Calu3 (cell line): ENCODE measurements at regions not wholly inside any gene's neighbourhood (a gene's known extent, or its start where the extent isn't known, plus 50 kb on each side); places are given as distances from the start of the nearest gene placed in this dataset.
"Not testable (repeated sequence)": the region's sequence is repeated elsewhere in the genome, so short reads cannot be mapped to it uniquely, and the experiment has no call there.

Source experiments
- BruUV-seq: library from RNA; stranded (reverse); fragments of 400-500 nt; replicated peaks from 2 replicates; lab custom pipeline; 2021; lab: Mats Ljungman, UMichigan
- CTCF ChIA-PET: fragments of 300-600 bp; sonication (Branson Sonifier 250); formaldehyde crosslinking; loops from one replicate; lab custom pipeline; 2022; ENCODE audit warnings: antibody characterized with exemption; lab: Charles Lee
- DNase-seq: peaks from one replicate; pipeline ENCODE4 v3.0.0; 2022
- H3K27ac Mint-ChIP-seq: one replicate; pipeline ENCODE4 v1.8.0; 2022; ENCODE audit warnings: mixed read lengths; ENCODE audit not compliant: unreplicated experiment
- H3K27me3 Mint-ChIP-seq: one replicate; pipeline ENCODE4 v1.8.0; 2022; ENCODE audit warnings: mixed read lengths; ENCODE audit not compliant: unreplicated experiment
- H3K36me3 Mint-ChIP-seq: one replicate; pipeline ENCODE4 v1.8.0; 2022; ENCODE audit warnings: mild to moderate bottlenecking, moderate library complexity, mixed read lengths; ENCODE audit not compliant: insufficient read depth, unreplicated experiment
- H3K4me1 Mint-ChIP-seq: one replicate; pipeline ENCODE4 v1.8.0; 2022; ENCODE audit warnings: mild to moderate bottlenecking, low read depth, mixed read lengths; ENCODE audit not compliant: unreplicated experiment
- H3K4me3 Mint-ChIP-seq: one replicate; pipeline ENCODE4 v1.8.0; 2022; ENCODE audit warnings: mild to moderate bottlenecking, low read depth, moderate library complexity, mixed read lengths; ENCODE audit not compliant: unreplicated experiment
- H3K9me3 Mint-ChIP-seq: one replicate; pipeline ENCODE4 v1.8.0; 2022; ENCODE audit warnings: low read depth, mixed read lengths; ENCODE audit not compliant: unreplicated experiment
- intact Hi-C: fragments of 100-400 bp; cut with micrococcal nuclease; formaldehyde crosslinking; loops from one replicate; pipeline ENCODE4 v1.10.0; 2022; ENCODE audit not compliant: unreplicated experiment
- TF ChIP-seq, protein P1 (sequence below): fragments of 200-600 bp; IDR thresholded peaks from one replicate; pipeline ENCODE4 v1.8.0; 2022; ENCODE audit warnings: antibody characterized with exemption; ENCODE audit not compliant: unreplicated experiment

- intact Hi-C loops: loop anchor here (10.0 kb wide), 1 partner anchor 178 kb away; no protein-coding TSS in a partner anchor
- DNase-seq: no peak
Observed at GRCh38 chr16:86886651-86887050, 308.3 kb downstream of the FOXL1 start.

GRCh38 chr16:86887416-86887815 is 309.1 kb downstream of the FOXL1 start:
- Mint-ChIP-seq H3K36me3 (no peaks in the 10 kb centered on the region), H3K4me3 (no peak overlapping the region), H3K9me3 (peaks cover 5% of the 10 kb centered on the region), H3K27me3 (peaks cover 100% of the 10 kb centered on the region), H3K27ac (no peak overlapping the region), H3K4me1 (no peaks in the 10 kb centered on the region)
- DNase-seq: no peak
- no TSS peak for BruUV-seq
- CTCF ChIA-PET: no interaction called here
- TF ChIP-seq, protein P1, sequence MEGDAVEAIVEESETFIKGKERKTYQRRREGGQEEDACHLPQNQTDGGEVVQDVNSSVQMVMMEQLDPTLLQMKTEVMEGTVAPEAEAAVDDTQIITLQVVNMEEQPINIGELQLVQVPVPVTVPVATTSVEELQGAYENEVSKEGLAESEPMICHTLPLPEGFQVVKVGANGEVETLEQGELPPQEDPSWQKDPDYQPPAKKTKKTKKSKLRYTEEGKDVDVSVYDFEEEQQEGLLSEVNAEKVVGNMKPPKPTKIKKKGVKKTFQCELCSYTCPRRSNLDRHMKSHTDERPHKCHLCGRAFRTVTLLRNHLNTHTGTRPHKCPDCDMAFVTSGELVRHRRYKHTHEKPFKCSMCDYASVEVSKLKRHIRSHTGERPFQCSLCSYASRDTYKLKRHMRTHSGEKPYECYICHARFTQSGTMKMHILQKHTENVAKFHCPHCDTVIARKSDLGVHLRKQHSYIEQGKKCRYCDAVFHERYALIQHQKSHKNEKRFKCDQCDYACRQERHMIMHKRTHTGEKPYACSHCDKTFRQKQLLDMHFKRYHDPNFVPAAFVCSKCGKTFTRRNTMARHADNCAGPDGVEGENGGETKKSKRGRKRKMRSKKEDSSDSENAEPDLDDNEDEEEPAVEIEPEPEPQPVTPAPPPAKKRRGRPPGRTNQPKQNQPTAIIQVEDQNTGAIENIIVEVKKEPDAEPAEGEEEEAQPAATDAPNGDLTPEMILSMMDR: no peak
- intact Hi-C loops: loop anchor here (10.0 kb wide), 1 partner anchor 177 kb away; no protein-coding TSS in a partner anchor

More at GRCh38 chr16:86886651-86887050, 308.3 kb downstream of the FOXL1 start:
- Mint-ChIP-seq H3K4me1 (no peaks in the 10 kb centered on the region), H3K27me3 (peaks cover 100% of the 10 kb centered on the region), H3K9me3 (peaks cover 5% of the 10 kb centered on the region), H3K36me3 (no peaks in the 10 kb centered on the region), H3K27ac (no peak overlapping the region), H3K4me3 (no peak overlapping the region)
- no TSS peak for BruUV-seq
- CTCF ChIA-PET: no interaction called here
- TF ChIP-seq, protein P1: no peak

GRCh38 chr16:86888231-86889053 is 310.1 kb downstream of the FOXL1 start:
- TF ChIP-seq, protein P1: no peak
- Mint-ChIP-seq H3K9me3 (peaks cover 5% of the 10 kb centered on the region), H3K4me3 (no peak overlapping the region), H3K27ac (no peak overlapping the region), H3K36me3 (no peaks in the 10 kb centered on the region), H3K27me3 (peaks cover 100% of the 10 kb centered on the region), H3K4me1 (no peaks in the 10 kb centered on the region)
- BruUV-seq: no TSS peak
- no peak for DNase-seq
- CTCF ChIA-PET: no interaction called here
- intact Hi-C loops: loop anchor here (10.0 kb wide), 1 partner anchor 176 kb away; no protein-coding TSS in a partner anchor

- CTCF ChIA-PET, H3K36me3 Mint-ChIP-seq, H3K9me3 Mint-ChIP-seq, H3K27ac Mint-ChIP-seq, DNase-seq, BruUV-seq, H3K4me1 Mint-ChIP-seq, H3K4me3 Mint-ChIP-seq: not testable (repeated sequence)
- intact Hi-C loops: loop anchor here (10.0 kb wide), 1 partner anchor 176 kb away; no protein-coding TSS in a partner anchor
- H3K27me3 Mint-ChIP-seq: peaks cover 100% of the 10 kb centered on the region
Observed at GRCh38 chr16:86889054-86889366, 310.7 kb downstream of the FOXL1 start.

GRCh38 chr16:86889974-86890373 is 311.6 kb downstream of the FOXL1 start:
- intact Hi-C loops: loop anchor here (10.0 kb wide), 1 partner anchor 175 kb away; no protein-coding TSS in a partner anchor
- Mint-ChIP-seq H3K27me3 (peaks cover 100% of the 10 kb centered on the region), H3K36me3 (no peaks in the 10 kb centered on the region), H3K4me3 (no peak overlapping the region), H3K9me3 (peaks cover 5% of the 10 kb centered on the region), H3K27ac (no peak overlapping the region), H3K4me1 (no peaks in the 10 kb centered on the region)
- no TSS peak for BruUV-seq
- DNase-seq: no peak
- TF ChIP-seq, protein P1: no peak
- CTCF ChIA-PET: no interaction called here
